ENCODE measurements at regions not wholly inside any gene's neighbourhood (a gene's known extent, or its start where the extent isn't known, plus 50 kb on each side); places are given as distances from the start of the nearest gene placed in this dataset.
"Not testable (repeated sequence)": the region's sequence is repeated elsewhere in the genome, so short reads cannot be mapped to it uniquely, and the experiment has no call there.

DNA sequence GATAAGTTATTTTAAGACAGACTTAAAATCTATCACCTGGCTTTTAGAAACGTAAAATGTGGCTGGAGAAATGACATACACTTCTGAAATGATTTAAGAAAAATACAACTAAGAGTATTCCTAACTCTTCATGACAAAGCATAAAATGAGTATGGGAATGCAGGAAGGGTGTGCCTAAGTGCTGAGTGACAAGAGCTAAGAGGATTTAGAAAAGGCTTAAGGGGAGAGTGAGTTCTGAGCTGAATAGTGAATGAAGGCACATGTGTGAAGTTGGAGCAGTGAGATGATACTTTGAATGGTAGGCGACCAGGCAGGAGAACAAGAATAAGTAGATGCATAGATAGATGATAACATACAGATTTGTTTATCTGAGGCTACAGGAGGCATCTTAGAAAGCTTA lies 458.3 kb upstream of the TENM3 start:
- no peaks in the 10 kb centered on the region for H3K79me2 ChIP-seq (ENCODE audit: control insufficient read depth, insufficient read depth, low read length, unreplicated experiment)
- no peaks in the 10 kb centered on the region for H3K4me1 ChIP-seq (ENCODE audit: control insufficient read depth, insufficient read depth, low read length, unreplicated experiment)
- no peaks in the 10 kb centered on the region for H3K36me3 ChIP-seq (ENCODE audit: insufficient read depth, low read length)
- no peak overlapping the region for H3K4me3 ChIP-seq (ENCODE audit: low read depth, low read length)
- H3K27ac ChIP-seq (ENCODE audit: low read depth, low read length), result no peak overlapping the region
- H2AFZ ChIP-seq (ENCODE audit: low read length, unreplicated experiment), result no peak overlapping the region
- H3K27me3 ChIP-seq (ENCODE audit: insufficient read depth, low read length), result no peaks in the 10 kb centered on the region

DNA sequence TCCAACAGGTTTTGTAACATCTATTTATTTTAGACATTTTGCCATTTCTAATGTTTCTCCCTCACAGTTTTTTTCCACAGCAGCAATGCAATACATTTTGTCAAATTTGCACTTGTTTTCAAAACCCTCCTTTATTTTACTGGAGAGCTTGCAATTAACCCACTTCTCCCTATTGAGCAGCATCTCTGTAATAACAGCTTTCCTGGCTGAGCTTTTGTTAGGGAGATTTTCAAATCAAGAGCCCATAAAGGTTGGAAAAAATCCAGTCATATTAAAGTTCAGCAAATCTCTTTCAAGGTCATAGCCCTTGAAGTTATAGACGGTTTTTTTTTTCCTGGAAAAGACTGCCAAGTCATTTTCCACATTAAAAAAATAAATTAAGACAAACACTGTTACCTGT lies 450.6 kb upstream of the TENM3 start:
- Histone ChIP-seq H3K4me3 (ENCODE audit: low read depth, low read length) (no peak overlapping the region), H3K27ac (ENCODE audit: low read depth, low read length) (no peak overlapping the region), H3K4me1 (ENCODE audit: control insufficient read depth, insufficient read depth, low read length, unreplicated experiment) (peaks cover 3% of the 10 kb centered on the region), H3K36me3 (ENCODE audit: insufficient read depth, low read length) (no peaks in the 10 kb centered on the region), H3K27me3 (ENCODE audit: insufficient read depth, low read length) (no peaks in the 10 kb centered on the region), H2AFZ (ENCODE audit: low read length, unreplicated experiment) (no peak overlapping the region), H3K79me2 (ENCODE audit: control insufficient read depth, insufficient read depth, low read length, unreplicated experiment) (no peaks in the 10 kb centered on the region)

DNA sequence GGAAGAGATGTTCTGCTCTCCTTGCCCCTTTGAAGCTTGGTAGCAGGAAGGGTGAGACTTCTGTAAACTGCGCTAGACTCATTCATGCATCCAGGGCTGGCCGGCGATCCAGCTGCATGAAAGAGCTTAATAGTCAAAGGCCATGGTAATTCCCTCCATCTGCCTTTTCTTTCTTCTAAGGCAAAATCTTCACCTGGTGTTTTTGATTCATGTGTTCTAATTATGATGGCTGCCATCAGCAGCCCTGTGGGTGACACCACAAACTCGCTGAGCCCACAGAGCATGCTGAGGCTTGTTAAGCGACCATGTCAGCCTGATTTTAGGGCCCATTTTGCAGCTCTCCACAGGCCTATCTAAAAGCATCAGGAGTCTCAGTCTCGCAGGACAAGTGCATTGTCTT lies 450.1 kb upstream of the TENM3 start:
- Histone ChIP-seq H3K27me3 (ENCODE audit: insufficient read depth, low read length) (no peaks in the 10 kb centered on the region), H2AFZ (ENCODE audit: low read length, unreplicated experiment) (no peak overlapping the region), H3K4me3 (ENCODE audit: low read depth, low read length) (no peak overlapping the region), H3K36me3 (ENCODE audit: insufficient read depth, low read length) (no peaks in the 10 kb centered on the region), H3K79me2 (ENCODE audit: control insufficient read depth, insufficient read depth, low read length, unreplicated experiment) (no peaks in the 10 kb centered on the region), H3K27ac (ENCODE audit: low read depth, low read length) (no peak overlapping the region), H3K4me1 (ENCODE audit: control insufficient read depth, insufficient read depth, low read length, unreplicated experiment) (peaks cover 3% of the 10 kb centered on the region)

DNA sequence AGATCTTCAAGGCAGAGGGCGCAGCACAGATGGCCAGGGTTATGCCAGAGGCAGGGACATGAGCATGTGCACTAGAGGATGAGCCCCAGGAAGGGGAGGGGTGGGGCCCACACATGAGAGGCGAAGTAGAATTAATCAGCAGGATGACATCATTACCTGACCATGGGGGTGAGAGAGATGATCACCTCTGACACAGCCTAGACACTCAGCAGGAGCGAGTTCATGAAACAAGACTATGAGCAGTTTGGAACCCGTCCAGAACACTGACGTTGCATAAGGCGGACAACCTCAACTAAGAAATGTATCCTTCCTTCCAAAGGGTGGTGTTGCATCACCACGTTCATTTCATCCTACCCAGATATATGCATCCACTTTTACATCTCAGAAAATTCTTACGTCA lies 446.7 kb upstream of the TENM3 start:
- no peak overlapping the region for H3K27ac ChIP-seq (ENCODE audit: low read depth, low read length)
- H3K4me3 ChIP-seq (ENCODE audit: low read depth, low read length), result no peak overlapping the region
- H3K36me3 ChIP-seq (ENCODE audit: insufficient read depth, low read length), result no peaks in the 10 kb centered on the region
- no peak overlapping the region for H2AFZ ChIP-seq (ENCODE audit: low read length, unreplicated experiment)
- H3K79me2 ChIP-seq (ENCODE audit: control insufficient read depth, insufficient read depth, low read length, unreplicated experiment), result no peaks in the 10 kb centered on the region
- no peaks in the 10 kb centered on the region for H3K27me3 ChIP-seq (ENCODE audit: insufficient read depth, low read length)
- H3K4me1 ChIP-seq (ENCODE audit: control insufficient read depth, insufficient read depth, low read length, unreplicated experiment), result peaks cover 3% of the 10 kb centered on the region

DNA sequence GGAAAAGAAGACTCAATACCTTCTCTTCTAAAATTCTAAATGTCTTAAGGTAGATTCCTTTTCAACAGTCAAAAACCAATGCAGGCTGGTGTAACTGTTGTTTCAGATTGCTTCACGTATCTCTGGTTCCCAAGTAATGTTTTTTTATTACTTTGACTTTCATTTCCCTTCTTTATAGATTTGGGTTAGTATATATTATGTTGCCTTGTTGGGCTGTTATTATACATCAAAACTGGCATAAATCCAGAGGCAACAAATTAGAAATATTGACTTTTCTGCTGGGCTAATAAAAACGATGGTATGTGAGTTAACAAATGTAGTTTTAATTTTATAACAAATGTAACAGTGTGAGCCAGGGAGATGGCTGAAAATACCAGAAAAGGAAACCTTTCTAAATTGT lies 444.7 kb upstream of the TENM3 start:
- Histone ChIP-seq H3K4me3 (ENCODE audit: low read depth, low read length) (no peak overlapping the region), H3K36me3 (ENCODE audit: insufficient read depth, low read length) (no peaks in the 10 kb centered on the region), H3K4me1 (ENCODE audit: control insufficient read depth, insufficient read depth, low read length, unreplicated experiment) (peaks cover 3% of the 10 kb centered on the region), H3K79me2 (ENCODE audit: control insufficient read depth, insufficient read depth, low read length, unreplicated experiment) (no peaks in the 10 kb centered on the region), H3K27ac (ENCODE audit: low read depth, low read length) (no peak overlapping the region), H2AFZ (ENCODE audit: low read length, unreplicated experiment) (no peak overlapping the region), H3K27me3 (ENCODE audit: insufficient read depth, low read length) (no peaks in the 10 kb centered on the region)

DNA sequence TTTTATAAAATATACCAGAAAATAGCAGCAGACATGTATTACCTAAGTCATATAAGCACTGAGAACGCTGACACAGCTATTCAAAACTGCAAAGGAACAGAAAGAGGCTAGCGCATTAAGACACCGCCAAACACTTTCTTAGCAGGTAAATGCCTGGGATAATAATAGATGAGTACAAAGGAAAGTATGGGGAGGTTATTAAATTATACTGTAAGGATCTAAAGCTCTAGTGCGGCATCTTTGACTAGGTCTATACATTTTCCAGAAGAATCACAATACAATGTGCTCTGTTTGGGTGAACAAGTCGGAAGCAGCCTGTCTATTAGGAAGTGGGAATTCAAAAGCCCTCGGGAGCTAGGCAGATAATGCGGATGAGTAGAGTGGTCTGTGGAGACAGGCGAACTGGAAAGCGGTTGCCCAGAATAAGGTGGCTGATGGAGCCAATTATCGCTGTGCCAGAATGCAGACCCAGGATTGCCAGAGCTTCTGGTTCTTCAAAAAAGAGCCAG lies 443.6 kb upstream of the TENM3 start:
- no peak overlapping the region for H3K27ac ChIP-seq (ENCODE audit: low read depth, low read length)
- peaks cover 3% of the 10 kb centered on the region for H3K4me1 ChIP-seq (ENCODE audit: control insufficient read depth, insufficient read depth, low read length, unreplicated experiment)
- no peaks in the 10 kb centered on the region for H3K27me3 ChIP-seq (ENCODE audit: insufficient read depth, low read length)
- H3K4me3 ChIP-seq (ENCODE audit: low read depth, low read length), result no peak overlapping the region
- H3K36me3 ChIP-seq (ENCODE audit: insufficient read depth, low read length), result no peaks in the 10 kb centered on the region
- H3K79me2 ChIP-seq (ENCODE audit: control insufficient read depth, insufficient read depth, low read length, unreplicated experiment), result no peaks in the 10 kb centered on the region
- no peak overlapping the region for H2AFZ ChIP-seq (ENCODE audit: low read length, unreplicated experiment)

DNA sequence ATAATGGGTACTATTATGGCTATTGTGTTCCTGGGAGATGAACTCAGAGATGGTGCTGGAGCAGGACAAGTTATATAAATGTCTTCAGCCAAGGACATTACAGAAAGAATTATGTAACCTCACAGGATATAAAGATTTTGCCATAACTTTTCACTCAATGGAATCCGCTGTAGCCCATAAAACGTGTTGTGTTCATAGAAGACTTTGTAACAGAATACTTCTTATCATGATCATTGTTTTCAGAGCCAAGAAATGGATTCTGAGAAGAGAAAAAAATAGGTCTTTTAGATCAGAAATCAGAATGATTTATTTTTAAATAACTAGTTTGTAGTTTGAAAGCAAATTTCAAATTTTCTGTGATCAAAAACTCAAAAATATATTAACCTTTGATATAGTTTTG lies 441.0 kb upstream of the TENM3 start:
- no peaks in the 10 kb centered on the region for H3K27me3 ChIP-seq (ENCODE audit: insufficient read depth, low read length)
- H3K36me3 ChIP-seq (ENCODE audit: insufficient read depth, low read length), result no peaks in the 10 kb centered on the region
- no peak overlapping the region for H2AFZ ChIP-seq (ENCODE audit: low read length, unreplicated experiment)
- H3K4me1 ChIP-seq (ENCODE audit: control insufficient read depth, insufficient read depth, low read length, unreplicated experiment), result no peaks in the 10 kb centered on the region
- no peaks in the 10 kb centered on the region for H3K79me2 ChIP-seq (ENCODE audit: control insufficient read depth, insufficient read depth, low read length, unreplicated experiment)
- H3K4me3 ChIP-seq (ENCODE audit: low read depth, low read length), result no peak overlapping the region
- H3K27ac ChIP-seq (ENCODE audit: low read depth, low read length), result no peak overlapping the region

DNA sequence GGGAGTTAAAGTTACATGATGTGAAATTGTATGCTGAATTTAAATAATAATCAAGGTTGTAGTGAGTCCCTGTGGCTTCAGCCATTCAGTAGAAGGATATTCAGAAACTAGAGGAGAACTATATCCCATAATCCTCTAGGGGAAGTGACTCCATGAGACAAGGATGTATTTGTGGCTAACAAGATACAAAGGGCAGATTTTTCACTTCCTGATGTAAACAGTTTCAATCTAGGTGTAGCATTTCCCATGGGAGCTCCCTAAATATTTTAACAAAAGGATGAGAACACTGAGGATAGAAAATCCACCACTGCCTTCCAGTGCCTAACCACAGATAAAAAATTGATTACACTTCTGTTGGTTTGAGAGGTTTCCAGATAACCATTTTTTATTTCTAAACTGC lies 435.4 kb upstream of the TENM3 start:
- H3K79me2 ChIP-seq (ENCODE audit: control insufficient read depth, insufficient read depth, low read length, unreplicated experiment), result no peaks in the 10 kb centered on the region
- H3K27ac ChIP-seq (ENCODE audit: low read depth, low read length), result no peak overlapping the region
- H3K4me3 ChIP-seq (ENCODE audit: low read depth, low read length), result no peak overlapping the region
- peaks cover 4% of the 10 kb centered on the region for H3K4me1 ChIP-seq (ENCODE audit: control insufficient read depth, insufficient read depth, low read length, unreplicated experiment)
- H3K27me3 ChIP-seq (ENCODE audit: insufficient read depth, low read length), result no peaks in the 10 kb centered on the region
- no peaks in the 10 kb centered on the region for H3K36me3 ChIP-seq (ENCODE audit: insufficient read depth, low read length)
- H2AFZ ChIP-seq (ENCODE audit: low read length, unreplicated experiment), result no peak overlapping the region

DNA sequence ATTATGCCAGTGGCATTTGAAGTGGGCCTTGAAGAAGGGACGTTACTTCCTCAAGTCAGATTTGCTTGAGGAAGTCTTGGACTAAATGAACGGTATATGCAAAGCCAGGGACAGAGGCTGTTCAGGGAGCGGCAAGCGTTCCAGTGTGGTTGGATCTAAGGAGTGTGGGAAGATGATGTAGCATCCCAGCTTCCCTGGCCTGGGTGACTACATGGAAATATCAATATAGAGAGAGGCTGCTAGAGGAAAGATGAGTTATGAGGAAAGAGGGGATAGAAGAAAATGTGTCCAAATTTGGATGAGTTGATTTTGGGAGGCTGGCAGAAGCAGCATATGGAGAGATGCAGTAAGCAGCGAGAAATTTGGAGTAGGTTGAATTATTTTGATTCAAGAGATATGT lies 432.5 kb upstream of the TENM3 start:
- H3K79me2 ChIP-seq (ENCODE audit: control insufficient read depth, insufficient read depth, low read length, unreplicated experiment), result no peaks in the 10 kb centered on the region
- H3K4me3 ChIP-seq (ENCODE audit: low read depth, low read length), result no peak overlapping the region
- H2AFZ ChIP-seq (ENCODE audit: low read length, unreplicated experiment), result no peak overlapping the region
- no peaks in the 10 kb centered on the region for H3K36me3 ChIP-seq (ENCODE audit: insufficient read depth, low read length)
- no peaks in the 10 kb centered on the region for H3K27me3 ChIP-seq (ENCODE audit: insufficient read depth, low read length)
- H3K27ac ChIP-seq (ENCODE audit: low read depth, low read length), result no peak overlapping the region
- H3K4me1 ChIP-seq (ENCODE audit: control insufficient read depth, insufficient read depth, low read length, unreplicated experiment), result peaks cover 4% of the 10 kb centered on the region

DNA sequence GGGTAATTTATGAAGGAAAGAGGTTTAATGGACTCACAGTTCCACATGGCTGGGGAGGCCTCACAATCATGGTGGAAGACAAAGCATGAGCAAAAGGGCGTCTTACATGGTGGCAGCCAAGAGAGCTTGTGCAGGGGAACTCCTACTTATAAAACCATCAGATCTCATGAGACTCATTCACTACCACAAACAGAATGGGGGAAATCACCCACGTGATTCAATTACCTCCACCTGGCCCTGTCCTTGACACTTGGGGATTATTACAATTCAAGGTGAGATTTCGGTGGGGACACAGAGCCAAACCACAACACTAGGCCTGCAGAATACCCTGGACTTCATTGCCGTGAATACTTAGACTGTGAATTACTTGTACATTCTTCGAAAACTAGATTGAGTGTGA lies 431.7 kb upstream of the TENM3 start:
- not testable (repeated sequence) for H3K4me3 ChIP-seq (ENCODE audit: low read depth, low read length); H3K4me1 ChIP-seq (ENCODE audit: control insufficient read depth, insufficient read depth, low read length, unreplicated experiment); H3K27me3 ChIP-seq (ENCODE audit: insufficient read depth, low read length); H2AFZ ChIP-seq (ENCODE audit: low read length, unreplicated experiment); H3K79me2 ChIP-seq (ENCODE audit: control insufficient read depth, insufficient read depth, low read length, unreplicated experiment); H3K27ac ChIP-seq (ENCODE audit: low read depth, low read length); H3K36me3 ChIP-seq (ENCODE audit: insufficient read depth, low read length)

DNA sequence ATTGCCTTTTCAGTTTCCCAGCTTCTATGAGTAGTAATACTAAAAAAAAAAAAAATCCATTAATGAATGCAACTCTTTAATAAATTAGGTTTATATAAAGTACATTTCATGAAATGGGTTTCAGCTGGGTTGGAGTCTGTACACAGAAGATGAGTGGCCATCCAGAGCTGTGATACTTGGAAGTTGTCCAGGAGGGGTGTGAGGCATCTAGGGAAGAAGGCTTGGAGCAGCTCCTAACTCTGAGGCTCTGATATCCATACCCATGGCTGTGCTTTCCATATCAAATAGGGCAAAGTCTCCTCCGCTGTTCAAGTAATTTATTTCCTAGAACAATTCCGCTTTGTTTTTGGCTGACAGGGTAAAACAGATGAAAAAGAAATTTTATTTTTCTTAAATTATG lies 423.3 kb upstream of the TENM3 start:
- Histone ChIP-seq H3K27me3 (ENCODE audit: insufficient read depth, low read length) (no peaks in the 10 kb centered on the region), H3K4me1 (ENCODE audit: control insufficient read depth, insufficient read depth, low read length, unreplicated experiment) (peaks cover 11% of the 10 kb centered on the region), H3K36me3 (ENCODE audit: insufficient read depth, low read length) (no peaks in the 10 kb centered on the region), H3K79me2 (ENCODE audit: control insufficient read depth, insufficient read depth, low read length, unreplicated experiment) (no peaks in the 10 kb centered on the region), H2AFZ (ENCODE audit: low read length, unreplicated experiment) (no peak overlapping the region), H3K27ac (ENCODE audit: low read depth, low read length) (no peak overlapping the region), H3K4me3 (ENCODE audit: low read depth, low read length) (no peak overlapping the region)
